ENCODE measurements at regions not wholly inside any gene's neighbourhood (a gene's known extent, or its start where the extent isn't known, plus 50 kb on each side); places are given as distances from the start of the nearest gene placed in this dataset.

- Histone ChIP-seq H3K4me2 (ENCODE audit: low read length) (no peak overlapping the region), H3K27ac (ENCODE audit: low read depth, low read length, poor library complexity, severe bottlenecking) (no peak overlapping the region), H3K79me2 (ENCODE audit: insufficient read depth, low read length) (no peaks in the 10 kb centered on the region), H3K4me1 (ENCODE audit: insufficient read depth, low read length, severe bottlenecking) (no peaks in the 10 kb centered on the region), H3K36me3 (ENCODE audit: insufficient read depth, low read length) (no peaks in the 10 kb centered on the region), H3K9ac (ENCODE audit: low read length) (no peak overlapping the region), H3K9me3 (ENCODE audit: low read length) (no peaks in the 10 kb centered on the region), H3F3A (ENCODE audit: insufficient read depth, low read length) (no peaks in the 10 kb centered on the region), H3K27me3 (ENCODE audit: insufficient read depth, low read length) (no peaks in the 10 kb centered on the region), H3K9me2 (ENCODE audit: low read depth, low read length) (no peaks in the 10 kb centered on the region), H4K20me1 (ENCODE audit: insufficient read depth, low read length) (no peaks in the 10 kb centered on the region), H2AFZ (ENCODE audit: low read length) (no peak overlapping the region), H3K4me3 (ENCODE audit: low read depth, low read length, poor library complexity, severe bottlenecking) (no peak overlapping the region)
- TF ChIP-seq EZH2 (IDR thresholded peaks at IDR 0.05; ENCODE audit: borderline replicate concordance, low read length) (no peak), CTCF (IDR thresholded peaks at IDR 0.05; ENCODE audit: low read length) (no peak)
Observed at GRCh38 chr2:67879586-67880290, 183.1 kb downstream of the C1D start.

- H3K27ac ChIP-seq (ENCODE audit: low read depth, low read length, poor library complexity, severe bottlenecking) = no peak overlapping the region
- TF ChIP-seq CTCF (IDR thresholded peaks at IDR 0.05; ENCODE audit: low read length) = no peak
- no peak for TF ChIP-seq EZH2 (IDR thresholded peaks at IDR 0.05; ENCODE audit: borderline replicate concordance, low read length)
- no peak overlapping the region for H3K4me3 ChIP-seq (ENCODE audit: low read depth, low read length, poor library complexity, severe bottlenecking)
- H2AFZ ChIP-seq (ENCODE audit: low read length) = no peak overlapping the region
- no peak overlapping the region for H3K9ac ChIP-seq (ENCODE audit: low read length)
- no peak overlapping the region for H3K4me2 ChIP-seq (ENCODE audit: low read length)
- H3K9me2 ChIP-seq (ENCODE audit: low read depth, low read length) = no peaks in the 10 kb centered on the region
- no peaks in the 10 kb centered on the region for H4K20me1 ChIP-seq (ENCODE audit: insufficient read depth, low read length)
- H3K36me3 ChIP-seq (ENCODE audit: insufficient read depth, low read length) = no peaks in the 10 kb centered on the region
- no peaks in the 10 kb centered on the region for H3K79me2 ChIP-seq (ENCODE audit: insufficient read depth, low read length)
- H3K27me3 ChIP-seq (ENCODE audit: insufficient read depth, low read length) = no peaks in the 10 kb centered on the region
- no peaks in the 10 kb centered on the region for H3F3A ChIP-seq (ENCODE audit: insufficient read depth, low read length)
- no peaks in the 10 kb centered on the region for H3K4me1 ChIP-seq (ENCODE audit: insufficient read depth, low read length, severe bottlenecking)
- H3K9me3 ChIP-seq (ENCODE audit: low read length) = no peaks in the 10 kb centered on the region
Observed at GRCh38 chr2:67880291-67880761, 182.5 kb downstream of the C1D start.

GRCh38 chr2:67881816-67882215 is 181.0 kb downstream of the C1D start:
- Histone ChIP-seq H3K27me3 (ENCODE audit: insufficient read depth, low read length) (no peaks in the 10 kb centered on the region), H3F3A (ENCODE audit: insufficient read depth, low read length) (no peaks in the 10 kb centered on the region)
- TF ChIP-seq EZH2 (IDR thresholded peaks at IDR 0.05; ENCODE audit: borderline replicate concordance, low read length) (no peak), CTCF (IDR thresholded peaks at IDR 0.05; ENCODE audit: low read length) (no peak)

More at GRCh38 chr2:67881816-67882215, 181.0 kb downstream of the C1D start:
- Histone ChIP-seq H3K9ac (ENCODE audit: low read length) (no peak overlapping the region), H4K20me1 (ENCODE audit: insufficient read depth, low read length) (no peaks in the 10 kb centered on the region), H2AFZ (ENCODE audit: low read length) (no peak overlapping the region), H3K9me2 (ENCODE audit: low read depth, low read length) (no peaks in the 10 kb centered on the region), H3K79me2 (ENCODE audit: insufficient read depth, low read length) (no peaks in the 10 kb centered on the region), H3K4me2 (ENCODE audit: low read length) (no peak overlapping the region), H3K9me3 (ENCODE audit: low read length) (no peaks in the 10 kb centered on the region), H3K27ac (ENCODE audit: low read depth, low read length, poor library complexity, severe bottlenecking) (no peak overlapping the region), H3K36me3 (ENCODE audit: insufficient read depth, low read length) (no peaks in the 10 kb centered on the region), H3K4me3 (ENCODE audit: low read depth, low read length, poor library complexity, severe bottlenecking) (no peak overlapping the region), H3K4me1 (ENCODE audit: insufficient read depth, low read length, severe bottlenecking) (no peaks in the 10 kb centered on the region)

All from OCI-LY1 (cell line).